Effector CD4-positive, alpha-beta T cell (primary cell): ENCODE measurements at regions not wholly inside any gene's neighbourhood (a gene's known extent, or its start where the extent isn't known, plus 50 kb on each side); places are given as distances from the start of the nearest gene placed in this dataset.

ENCODE experiments used
- DNase-seq: peaks from one replicate; pipeline ENCODE4 v3.0.0-alpha.2; 2020

DNA sequence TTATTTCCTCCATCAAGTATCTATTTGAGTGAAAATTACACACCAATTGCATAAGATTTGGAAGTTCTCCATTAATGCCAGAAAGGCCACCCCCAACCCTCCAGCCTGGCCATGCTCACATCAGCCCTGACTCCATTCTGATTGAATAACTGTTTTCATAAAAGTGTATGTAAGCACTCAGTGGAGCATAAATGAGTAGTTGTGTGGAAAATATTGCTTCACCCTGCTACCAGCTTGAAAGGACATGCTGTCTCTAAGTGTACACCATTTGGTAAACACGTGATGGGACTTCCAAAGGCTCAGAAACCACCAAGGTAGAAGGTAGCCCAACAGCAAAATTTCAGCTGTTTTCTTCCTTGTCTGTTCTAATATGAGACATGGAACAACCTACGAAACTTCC, 393.8 kb downstream of the ZNF385D start:
- DNase-seq = no peak

DNA sequence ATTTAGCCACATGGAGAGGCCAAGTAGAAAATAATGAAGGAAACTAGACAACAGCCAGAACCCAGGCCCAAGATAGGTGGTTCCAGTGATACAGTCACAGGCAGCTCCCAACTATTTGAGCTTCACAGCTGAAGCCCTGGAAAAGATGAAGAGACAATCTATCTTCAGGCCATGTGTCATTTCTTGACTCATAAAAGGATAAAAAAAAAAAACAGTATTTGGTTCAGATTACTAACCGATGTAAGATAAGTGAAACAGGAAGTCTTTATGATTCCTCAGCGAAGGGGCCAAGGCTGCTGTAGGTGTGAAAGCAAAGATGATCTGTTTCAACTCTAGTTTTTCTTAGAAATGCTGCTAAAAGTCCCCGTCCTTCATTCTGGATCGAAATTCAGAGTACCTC, 394.6 kb downstream of the ZNF385D start:
- DNase-seq = no peak

DNA sequence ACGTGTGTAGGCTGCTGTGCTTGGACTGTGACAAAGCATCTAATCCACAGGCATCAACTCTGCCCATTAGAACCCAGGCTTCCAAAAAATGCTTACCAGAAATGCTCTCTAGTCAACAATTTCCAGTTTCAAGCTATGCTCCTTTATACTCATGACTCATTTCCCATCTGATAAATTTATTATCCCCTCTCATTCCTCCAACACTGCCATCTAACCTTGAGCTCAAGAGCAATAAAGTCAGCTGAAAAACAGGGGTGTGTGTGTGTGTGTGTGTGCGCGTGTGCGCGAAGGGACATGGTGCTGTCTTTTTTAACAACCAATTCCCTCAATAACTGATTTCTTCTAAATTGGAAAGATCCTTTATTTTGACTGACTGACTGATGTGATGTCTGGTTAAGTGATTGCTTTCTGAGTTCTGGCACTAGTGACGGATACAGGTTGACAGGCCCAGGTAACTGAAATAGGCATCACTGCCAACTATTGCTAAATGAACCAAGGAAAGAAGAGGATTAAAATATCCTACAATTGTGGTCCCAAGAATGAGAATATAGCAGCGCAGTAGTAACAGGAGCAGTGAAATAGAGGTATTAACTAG, 405.5 kb downstream of the ZNF385D start:
- no peak for DNase-seq

DNA sequence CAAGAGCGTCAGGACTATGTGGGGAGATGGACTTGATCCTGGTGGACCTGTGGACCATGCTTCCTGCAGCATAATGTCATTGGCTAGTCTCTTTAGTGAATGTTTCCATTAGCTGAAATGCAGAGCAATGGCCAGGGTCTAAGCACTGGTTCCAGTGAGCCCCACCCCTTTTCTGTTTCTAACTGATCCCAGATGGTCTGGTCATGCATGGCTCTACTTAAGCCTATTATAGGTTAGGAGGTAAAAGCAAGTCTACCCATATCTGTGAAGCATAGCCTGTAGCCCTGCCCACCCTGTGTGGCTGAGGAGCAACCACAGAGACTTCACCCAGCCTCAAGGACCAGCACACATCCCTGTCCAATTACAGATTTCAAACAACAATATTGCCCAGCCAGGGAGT, 419.2 kb downstream of the ZNF385D start:
- DNase-seq = no peak

DNA sequence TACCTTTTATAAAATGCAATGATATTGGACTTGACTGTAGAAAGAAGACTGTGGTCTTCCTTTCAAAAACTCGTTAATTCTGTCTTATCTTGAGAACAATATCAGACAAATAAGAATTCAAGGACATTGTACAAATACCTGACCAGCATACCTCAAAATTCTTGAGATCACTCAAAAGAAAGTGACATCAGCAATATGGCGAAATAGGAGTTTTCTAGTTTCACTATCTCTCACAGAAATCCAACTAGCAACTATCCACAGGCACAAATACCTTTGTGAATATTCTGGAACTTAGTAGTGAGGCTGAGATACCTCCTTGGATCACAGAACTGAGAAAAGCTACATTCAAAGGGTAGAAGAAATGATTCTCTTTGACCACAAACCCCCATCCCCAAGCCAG, 419.7 kb downstream of the ZNF385D start:
- DNase-seq = no peak

DNA sequence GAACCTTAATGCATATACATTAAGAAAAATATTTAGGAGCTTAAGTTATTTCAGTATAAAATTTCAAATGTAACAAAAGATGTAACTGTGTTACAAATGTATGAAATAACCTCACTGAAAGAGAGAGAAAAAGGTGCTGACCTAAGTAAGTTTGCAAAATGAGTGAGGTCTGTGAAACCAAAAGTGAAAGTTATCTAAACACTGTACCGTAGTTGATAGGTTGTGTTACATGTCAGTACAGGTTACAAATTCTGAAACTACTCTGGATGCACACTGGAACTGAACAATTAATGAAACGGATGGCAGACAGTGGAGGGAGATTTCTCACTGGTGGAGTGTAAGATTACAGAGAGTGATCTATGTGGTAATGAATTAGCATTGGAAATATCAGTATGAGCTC, 420.7 kb downstream of the ZNF385D start:
- no peak for DNase-seq

DNA sequence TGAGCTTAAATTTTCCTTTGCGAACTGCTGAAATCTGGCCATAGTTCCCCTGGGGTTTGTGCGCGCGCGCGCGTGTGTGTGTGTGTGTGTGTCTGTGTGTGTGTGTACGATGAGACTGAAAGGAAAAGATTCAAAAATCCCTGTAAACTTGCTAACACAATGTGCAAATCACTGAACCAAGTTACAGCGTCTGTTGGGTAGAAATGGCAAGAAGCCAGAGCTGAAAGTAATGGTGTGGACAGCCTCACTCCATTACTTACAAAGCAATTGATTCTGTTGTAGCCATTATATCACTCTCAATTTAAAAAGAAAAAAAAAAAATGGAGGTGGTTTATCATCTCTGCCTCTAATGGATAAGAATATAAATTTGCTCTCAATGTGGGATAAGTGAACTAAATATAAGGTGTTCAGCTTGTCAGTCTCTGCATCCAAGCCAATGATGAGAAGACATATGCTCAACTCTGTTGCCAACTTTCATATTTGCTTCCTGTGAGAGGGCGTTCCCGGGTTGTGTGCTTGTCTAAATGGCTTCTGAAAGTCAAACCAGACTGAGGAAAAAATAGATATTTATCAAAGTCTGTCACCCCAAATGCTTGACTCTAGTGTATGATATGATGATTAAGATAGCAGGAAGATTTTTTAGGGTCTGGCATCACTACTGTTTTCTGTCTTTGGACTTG, 422.2 kb downstream of the ZNF385D start:
- DNase-seq = no peak

DNA sequence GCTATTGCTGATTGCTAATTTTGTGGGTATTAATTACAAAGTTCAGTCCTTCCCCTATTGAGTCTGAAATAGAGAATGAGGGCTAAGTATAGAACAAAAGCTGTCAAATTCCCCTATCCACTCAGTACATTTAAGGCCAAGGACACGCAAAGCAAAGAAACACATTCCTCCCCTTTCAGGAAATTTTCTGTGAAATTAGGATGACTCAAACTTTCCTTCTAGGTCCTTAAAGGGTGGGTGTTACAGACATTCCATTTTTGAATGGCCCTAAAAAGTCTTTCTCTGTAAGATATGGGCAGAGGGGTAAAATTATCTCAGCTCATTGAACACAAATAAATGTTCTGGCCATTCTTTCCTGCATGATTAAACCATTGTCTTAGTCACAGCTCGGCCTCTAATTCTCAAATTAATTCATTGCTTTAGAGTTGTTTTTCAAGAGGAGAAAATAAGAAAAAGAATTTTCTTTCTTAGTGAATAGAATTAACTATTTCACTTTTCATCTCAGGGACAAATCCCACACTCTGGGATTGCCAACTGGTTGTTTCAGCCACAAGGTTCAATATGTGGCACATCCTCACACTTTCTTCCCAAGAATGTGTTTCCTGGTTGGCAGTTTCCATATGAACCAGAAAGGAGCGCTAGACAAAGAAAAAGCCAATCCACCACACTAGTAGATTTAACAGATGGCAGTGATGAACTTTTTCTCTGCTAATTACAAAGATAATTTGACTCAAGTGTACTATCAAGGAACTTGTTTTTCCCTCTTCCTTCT, 424.1 kb downstream of the ZNF385D start:
- DNase-seq = no peak

DNA sequence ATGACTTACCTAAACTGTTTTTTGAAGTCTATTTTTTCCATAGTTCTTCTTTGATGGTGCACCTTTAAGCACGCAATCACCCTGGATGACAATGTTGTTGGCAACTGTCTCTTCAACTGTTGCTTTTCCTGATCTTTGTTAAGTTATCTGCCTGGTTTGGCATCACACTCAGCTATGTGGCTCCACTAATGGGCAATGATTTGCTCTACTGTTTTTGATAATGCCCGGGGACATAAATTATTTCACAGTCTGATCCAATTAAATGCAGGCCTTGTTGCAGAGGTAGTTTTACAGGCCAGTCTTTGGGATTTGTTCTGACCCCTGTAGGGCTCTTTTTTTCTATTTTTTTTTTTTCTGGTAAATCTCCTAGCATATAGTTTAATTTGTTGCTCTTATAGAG, 436.3 kb downstream of the ZNF385D start:
- DNase-seq = no peak

DNA sequence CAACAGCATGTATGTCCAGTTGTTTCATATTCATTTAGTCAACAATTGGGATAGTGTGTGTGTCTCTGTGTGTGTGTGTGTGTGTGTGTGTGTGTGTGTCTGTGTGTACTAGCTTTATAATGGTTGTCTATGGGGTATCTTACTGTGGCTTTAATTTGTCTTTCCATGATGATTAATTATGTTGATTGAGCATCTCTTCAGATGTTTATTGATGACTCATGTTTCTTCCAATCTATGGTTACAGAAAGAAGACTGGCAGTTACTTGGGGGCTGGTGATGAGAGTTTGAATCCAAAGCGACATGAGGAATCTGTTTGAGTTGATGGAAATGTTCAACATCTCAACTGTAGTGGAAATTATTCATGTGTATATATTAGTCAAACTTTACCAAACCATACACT, 440.1 kb downstream of the ZNF385D start:
- DNase-seq = no peak

DNA sequence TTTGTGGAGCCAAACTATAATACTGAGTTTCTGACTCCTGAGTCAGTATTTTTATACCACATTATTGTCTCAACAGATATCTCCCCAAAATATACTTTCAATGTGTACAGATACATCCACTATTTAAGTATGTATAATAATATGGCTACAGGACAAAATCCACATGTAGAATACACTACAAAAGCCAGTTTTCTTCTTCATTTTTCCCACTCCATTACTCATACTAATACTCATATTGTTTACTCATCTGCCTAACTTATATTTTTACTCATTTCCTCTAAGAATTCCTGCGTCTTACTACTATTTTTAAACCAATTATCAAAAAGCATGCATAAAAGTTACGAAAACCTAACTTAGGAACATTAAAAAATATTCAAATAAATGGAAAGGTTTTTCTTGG, 440.8 kb downstream of the ZNF385D start:
- no peak for DNase-seq

DNA sequence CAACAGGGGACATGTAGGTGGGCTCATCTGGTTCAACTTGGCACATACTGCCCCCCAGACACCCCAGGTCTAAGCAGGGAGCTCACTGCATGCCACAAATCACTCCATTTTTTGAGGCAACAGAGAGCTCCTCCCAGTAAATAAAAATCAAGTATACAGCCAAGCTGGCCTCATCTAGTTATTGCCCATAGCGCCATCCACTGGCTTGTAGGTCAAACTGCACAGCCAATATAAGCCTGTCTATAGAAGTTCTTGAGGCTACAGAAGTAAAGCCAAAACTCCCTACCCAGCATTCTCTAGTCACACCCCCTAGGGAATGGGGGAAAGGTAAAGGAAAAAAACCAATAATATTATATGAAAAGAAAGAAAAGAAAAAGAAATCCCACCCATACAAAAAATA, 453.7 kb downstream of the ZNF385D start:
- no peak for DNase-seq

DNA sequence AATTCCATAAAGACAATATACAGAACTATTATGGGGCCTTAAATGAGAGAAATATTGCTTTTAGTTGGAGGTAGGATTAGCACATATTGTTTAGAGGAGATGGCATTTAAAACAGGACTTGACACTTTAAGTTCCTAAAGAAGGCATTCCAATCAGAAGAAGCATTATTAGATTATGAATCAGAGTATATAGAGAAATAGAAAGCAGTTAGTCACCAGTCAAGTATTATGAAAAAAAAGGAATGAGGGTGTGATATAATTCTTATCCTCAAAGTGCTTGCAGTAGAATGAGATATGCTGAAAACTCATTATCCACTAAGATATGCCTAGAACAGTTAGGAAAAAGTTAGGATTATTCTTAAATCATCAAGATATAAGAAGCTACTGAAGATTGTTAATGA, 456.2 kb downstream of the ZNF385D start:
- DNase-seq = no peak

DNA sequence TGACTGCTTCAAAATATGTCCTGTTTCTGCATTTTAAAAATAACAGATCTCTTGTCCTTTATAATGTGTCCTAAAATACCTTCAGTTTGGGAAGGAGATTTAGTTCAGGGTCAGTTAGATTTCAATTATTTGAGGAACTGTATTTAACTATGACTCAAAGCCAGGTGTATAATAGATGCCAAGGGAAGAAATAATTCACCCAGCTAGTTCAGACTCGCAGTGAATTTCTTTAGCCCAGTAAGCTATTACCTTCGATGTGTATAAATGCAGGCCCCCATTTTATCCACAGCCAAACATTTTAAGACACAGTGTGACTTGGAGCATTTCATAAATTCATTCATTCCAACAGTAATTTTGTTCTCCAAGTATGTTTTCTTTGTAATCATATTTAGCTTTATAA, 458.0 kb downstream of the ZNF385D start:
- no peak for DNase-seq

DNA sequence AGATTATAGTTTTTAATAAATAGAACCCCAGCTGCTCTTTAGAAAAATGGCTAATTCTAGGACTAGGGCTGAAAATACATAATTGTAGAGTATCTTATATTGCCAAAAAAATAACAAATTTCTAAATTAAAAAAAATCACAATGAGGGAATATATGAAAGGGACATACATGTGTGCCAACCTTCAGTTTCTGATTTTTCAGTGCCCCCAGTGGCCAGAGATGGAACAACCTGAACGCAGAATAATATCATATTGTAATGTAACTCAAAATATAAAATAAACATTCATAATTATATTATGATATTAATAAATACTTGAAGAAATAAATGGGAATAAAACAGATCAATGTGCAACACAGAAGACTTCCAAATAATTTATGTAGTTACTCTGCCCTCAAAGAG, 460.5 kb downstream of the ZNF385D start:
- DNase-seq = no peak

DNA sequence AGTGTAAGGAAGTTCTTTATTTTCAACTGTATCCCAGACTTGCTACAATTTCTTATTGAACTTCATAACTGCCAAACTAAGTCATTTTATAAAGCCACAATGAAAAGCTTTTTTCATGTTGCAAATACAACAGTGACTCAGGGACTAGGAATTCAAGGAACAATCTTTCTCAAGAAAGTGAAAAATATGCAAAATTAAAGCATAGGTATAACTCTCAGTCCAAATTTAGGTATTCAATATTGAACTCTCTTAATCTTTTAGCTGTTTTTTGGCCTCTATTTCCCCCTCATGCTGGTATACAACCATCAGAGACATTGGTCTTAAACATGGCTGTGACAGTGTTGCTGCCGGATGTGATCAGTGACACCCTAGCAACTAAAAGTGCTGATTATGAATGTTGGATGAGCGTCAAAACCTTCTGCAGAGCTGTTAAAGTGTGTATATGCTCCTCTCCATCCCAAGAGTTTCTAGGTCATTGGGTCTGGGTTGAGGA, 476.9 kb downstream of the ZNF385D start:
- no peak for DNase-seq

DNA sequence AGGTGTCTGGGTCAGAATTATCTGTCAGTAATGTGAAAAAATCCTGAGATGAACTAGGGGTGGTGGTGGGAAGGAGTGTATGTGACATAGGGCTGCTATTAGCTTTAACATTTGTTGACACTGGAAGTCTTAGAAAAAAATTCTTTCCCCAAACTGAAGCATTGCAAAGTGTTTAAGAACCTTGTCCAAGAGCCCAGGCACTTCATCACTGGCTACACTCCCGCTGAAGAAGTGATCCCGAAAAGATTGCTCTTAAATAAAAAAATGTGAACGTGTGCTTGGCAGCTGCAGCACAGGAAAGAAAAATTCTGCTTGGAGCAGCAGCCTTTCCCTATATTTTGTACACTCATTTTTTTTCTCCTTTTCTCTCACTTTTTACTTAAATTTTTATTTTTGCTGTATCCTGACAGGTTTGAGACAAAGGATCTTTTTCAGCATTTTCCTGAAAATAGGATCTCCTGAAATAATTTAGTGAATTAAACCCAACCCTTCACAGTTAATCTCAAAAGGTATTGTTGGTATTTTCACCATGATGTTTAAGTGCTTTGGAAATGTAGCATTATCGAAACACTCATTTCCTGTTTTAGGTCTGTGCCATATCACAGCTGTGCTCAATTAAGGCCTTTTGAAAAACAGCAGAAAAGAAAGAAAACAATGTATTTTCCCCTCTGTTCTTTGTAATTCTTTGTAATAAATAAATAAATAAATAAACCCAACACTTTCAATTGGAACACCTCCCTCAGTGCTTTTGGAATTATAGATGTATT, 477.6 kb downstream of the ZNF385D start:
- DNase-seq = no peak

DNA sequence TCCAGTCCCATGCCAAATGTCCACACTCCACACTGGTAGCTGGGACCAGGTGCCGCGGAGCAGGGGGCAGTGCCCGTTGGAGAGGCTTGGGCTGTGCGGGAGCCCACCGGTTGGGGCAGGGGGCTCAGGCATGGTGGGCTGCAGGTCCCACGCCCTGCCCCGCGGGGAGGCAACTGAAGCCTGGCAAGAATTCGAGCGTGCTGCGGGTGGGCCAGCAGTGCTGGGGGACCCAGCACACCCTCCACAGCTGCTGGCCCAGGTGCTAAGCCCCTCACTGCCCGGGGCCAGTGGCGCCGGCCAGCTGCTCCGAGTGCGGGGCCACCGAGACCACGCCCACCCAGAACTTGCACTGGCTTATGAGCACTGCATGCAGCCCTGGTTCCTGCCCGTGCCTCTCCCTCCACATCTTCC, 479.4 kb downstream of the ZNF385D start:
- no peak for DNase-seq

DNA sequence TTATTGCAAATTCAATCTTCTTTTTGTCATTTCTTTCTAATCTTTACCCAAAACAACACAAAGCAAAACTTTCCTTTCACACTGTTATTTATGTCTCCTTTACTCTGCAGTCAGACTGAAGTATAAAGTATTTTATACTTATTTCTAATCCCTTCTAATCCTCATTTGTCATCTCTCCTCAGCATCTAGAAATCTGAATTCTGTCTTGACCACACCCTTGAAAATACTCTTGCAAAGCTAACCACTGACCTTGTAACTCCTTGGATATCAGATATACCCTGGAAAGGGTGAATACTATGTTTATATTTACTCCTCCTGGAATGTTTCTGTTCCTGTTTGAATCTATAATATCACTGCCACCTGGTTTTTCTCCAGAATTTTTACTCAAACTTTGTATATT, 481.1 kb downstream of the ZNF385D start:
- no peak for DNase-seq

DNA sequence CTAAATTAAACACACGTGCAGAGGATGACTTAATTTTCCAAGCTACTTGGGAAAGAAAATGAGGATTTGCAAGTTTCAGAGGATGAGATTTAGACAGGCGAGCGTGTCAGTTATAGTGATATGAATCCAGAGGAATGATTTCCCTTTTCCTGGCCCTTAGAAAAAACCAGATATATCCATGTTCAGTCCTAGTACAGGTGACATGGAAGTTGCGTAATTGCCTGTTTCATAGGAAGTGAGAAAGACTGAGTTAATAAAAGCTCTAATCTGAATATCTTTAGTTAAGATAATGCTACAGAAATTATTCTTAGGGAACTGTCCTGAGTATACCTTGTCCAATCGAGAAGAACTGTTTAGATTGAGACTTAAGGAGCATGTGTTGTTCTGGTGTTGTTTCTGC, 490.5 kb downstream of the ZNF385D start:
- DNase-seq = no peak

DNA sequence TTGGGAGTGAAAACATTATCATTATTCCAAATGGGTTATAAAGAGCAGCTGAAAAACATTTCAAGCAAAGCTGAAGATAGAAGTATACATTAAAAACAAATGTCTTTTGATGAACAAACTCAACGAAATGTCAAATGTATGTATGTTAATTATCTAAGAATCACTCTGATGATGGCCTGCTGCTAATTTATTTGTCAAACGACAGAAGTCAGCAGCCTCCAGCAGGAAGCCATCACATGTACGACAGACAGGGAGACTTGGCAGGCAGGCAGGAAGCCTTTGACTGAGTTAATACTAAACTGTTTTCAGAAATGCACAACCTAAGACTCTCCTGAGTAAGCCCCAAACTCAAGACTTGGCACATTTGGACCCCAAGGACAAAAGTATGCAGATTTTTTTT, 491.1 kb downstream of the ZNF385D start:
- DNase-seq = no peak

DNA sequence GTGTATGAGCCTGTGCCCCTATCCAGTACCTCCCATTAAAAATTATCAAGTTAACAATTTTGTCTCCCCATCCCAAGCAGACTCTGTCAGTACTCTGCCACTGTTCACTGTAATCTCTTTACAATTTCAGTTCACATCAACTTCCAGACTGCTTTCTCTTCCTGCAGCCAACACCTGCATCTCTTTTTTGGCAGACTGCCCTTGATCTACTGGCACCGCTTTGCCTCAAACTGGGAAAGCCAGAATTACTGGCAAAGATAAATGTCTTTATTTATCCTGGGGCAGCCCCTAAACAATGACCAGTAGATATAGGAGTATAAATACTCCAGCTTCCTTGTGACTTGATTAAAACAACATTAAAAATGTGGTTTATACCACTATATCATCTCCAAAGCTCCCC, 494.1 kb downstream of the ZNF385D start:
- DNase-seq = no peak

DNA sequence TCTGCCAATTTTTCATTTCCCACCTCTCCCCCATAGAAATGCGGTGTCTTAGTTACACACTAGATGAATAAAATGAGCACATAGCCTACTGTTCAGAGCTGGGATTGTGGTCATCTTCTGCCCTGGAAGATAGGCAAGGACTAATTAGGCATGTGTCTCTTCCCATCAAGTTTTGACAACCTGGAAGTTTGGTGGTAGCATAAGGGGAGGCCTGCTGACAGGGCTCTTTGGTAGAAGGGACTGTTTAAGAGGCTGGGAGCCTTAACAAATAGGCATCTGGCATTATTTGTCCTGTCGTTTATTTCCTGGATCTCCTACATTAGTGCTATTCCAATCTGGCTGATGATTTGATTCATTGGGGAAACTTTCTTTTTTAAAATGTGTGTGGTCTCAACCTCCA, 512.3 kb downstream of the ZNF385D start:
- no peak for DNase-seq
